Activated naive CD4-positive, alpha-beta T cell treated with anti-CD3 and anti-CD28 coated beads, Interleukin-2, amount 10 ng/mL, durations not matched to agents 7 days and 5 days (primary cell): ENCODE measurements at regions not wholly inside any gene's neighbourhood (a gene's known extent, or its start where the extent isn't known, plus 50 kb on each side); places are given as distances from the start of the nearest gene placed in this dataset.

Experiments used
- CTCF ChIA-PET: fragments of 350-600 bp; sonication (Branson Sonifier 250); formaldehyde crosslinking; loops from one replicate; lab custom pipeline; 2021; ENCODE audit warnings: antibody characterized with exemption; lab: Charles Lee
- DNase-seq: peaks from one replicate; pipeline ENCODE4 v3.0.0-alpha.2; 2020
- H3K27ac Mint-ChIP-seq: one replicate; pipeline ENCODE4 v1.8.0; 2021; ENCODE audit warnings: mild to moderate bottlenecking, moderate library complexity, mixed read lengths
- H3K27me3 Mint-ChIP-seq: one replicate; pipeline ENCODE4 v1.8.0; 2021; ENCODE audit warnings: mild to moderate bottlenecking, mixed read lengths
- H3K36me3 Mint-ChIP-seq: one replicate; pipeline ENCODE4 v1.8.0; 2021; ENCODE audit warnings: mixed read lengths
- H3K4me1 Mint-ChIP-seq: one replicate; pipeline ENCODE4 v1.8.0; 2021; ENCODE audit warnings: mixed read lengths
- H3K4me3 Mint-ChIP-seq: one replicate; pipeline ENCODE4 v1.8.0; 2021; ENCODE audit warnings: mild to moderate bottlenecking, moderate library complexity, mixed read lengths
- H3K9me3 Mint-ChIP-seq: one replicate; pipeline ENCODE4 v1.8.0; 2021; ENCODE audit warnings: mixed read lengths

DNA sequence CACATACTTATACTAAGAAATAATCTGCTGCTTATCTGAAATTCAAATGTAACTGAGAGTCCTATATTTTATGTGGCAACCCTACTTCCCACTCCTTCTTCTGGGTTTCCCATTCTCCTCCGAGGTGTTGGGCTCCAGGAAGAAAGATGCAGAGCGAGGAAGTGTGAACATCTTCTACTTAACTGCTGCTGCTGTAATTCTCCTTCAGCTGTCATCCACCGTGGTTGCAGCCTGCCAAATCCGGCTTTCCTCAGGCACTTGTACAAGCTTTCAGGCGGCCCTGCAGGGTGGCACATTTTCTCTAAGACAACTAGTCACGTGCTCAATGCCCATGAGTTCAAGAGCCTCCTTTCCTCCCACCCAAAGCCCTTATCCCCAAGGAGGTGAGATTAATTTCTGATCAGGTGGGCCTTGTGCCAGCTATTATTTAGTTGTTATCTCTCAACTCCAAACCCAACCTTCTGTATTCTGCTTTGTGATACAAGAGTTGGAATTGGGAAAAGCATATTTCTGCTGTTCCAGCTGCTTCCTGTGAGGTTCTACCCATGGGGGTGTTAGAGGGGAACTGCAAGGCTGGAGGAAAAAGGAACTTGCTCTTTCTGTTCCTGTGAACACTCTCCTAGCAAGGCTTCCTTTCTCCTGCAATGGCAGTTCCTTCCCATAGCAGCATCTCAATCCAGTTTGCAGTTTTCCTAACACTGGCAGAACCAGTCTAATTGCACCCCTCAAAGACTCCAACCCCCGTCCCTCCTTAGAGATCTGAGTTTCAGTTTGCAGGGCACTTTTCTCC is 67.6 kb upstream of the RBBP6 start:
- peaks cover 6% of the 10 kb centered on the region for H3K9me3 Mint-ChIP-seq
- no peaks in the 10 kb centered on the region for H3K36me3 Mint-ChIP-seq
- H3K27me3 Mint-ChIP-seq = peaks cover 4% of the 10 kb centered on the region
- no peaks in the 10 kb centered on the region for H3K4me1 Mint-ChIP-seq
- DNase-seq = no peak
- CTCF ChIA-PET = interaction anchor here (1.0 kb wide), 1 partner anchor 33 kb away, joined by 3 read pairs; no protein-coding TSS in a partner anchor
- H3K27ac Mint-ChIP-seq = no peak overlapping the region
- H3K4me3 Mint-ChIP-seq = no peak overlapping the region

DNA sequence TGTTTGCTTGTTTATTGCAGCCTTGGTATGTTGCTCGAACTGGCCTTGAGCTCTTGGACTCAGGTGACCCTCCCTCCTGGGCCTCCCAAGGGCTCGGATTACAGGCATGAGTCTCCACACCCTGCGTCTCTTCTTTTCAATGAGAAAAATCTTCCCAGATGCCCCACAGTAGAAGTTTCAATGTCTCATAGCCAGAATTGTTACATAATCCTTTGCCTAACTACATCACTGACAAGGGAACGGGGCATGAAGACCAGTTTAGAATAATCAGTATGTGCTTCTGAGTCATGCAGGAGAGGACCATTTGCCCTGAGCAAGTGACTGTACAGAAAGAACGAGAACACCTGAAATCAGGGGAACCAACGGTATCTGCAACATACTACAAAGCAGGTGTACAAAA is 61.9 kb upstream of the RBBP6 start:
- no peaks in the 10 kb centered on the region for H3K36me3 Mint-ChIP-seq
- no peaks in the 10 kb centered on the region for H3K4me1 Mint-ChIP-seq
- no peak overlapping the region for H3K4me3 Mint-ChIP-seq
- DNase-seq = no peak
- H3K27ac Mint-ChIP-seq = no peak overlapping the region
- peaks cover 13% of the 10 kb centered on the region for H3K27me3 Mint-ChIP-seq
- peaks cover 6% of the 10 kb centered on the region for H3K9me3 Mint-ChIP-seq
- CTCF ChIA-PET = no interaction called here

DNA sequence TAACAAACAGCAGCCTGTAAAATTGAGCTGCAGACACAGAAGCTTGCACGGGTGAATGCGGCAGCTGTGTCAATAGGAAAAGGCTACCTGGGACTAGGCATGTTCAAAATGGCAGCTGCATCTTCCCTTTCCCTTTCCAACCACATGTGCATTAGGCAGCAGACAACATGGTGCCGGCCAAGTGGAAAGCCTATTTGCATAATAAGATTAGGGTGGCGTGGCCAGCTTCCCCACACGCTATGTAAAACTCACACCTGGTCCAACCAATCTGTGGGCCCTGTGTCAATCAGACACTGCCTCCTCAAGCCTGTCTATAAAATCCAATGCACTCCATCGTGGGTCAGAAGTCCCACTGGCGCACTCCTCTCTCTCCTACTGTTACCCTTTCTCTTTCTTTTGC is 61.0 kb upstream of the RBBP6 start:
- peaks cover 13% of the 10 kb centered on the region for H3K27me3 Mint-ChIP-seq
- H3K4me1 Mint-ChIP-seq = no peaks in the 10 kb centered on the region
- CTCF ChIA-PET = no interaction called here
- H3K9me3 Mint-ChIP-seq = peaks cover 6% of the 10 kb centered on the region
- H3K36me3 Mint-ChIP-seq = no peaks in the 10 kb centered on the region
- no peak overlapping the region for H3K4me3 Mint-ChIP-seq
- DNase-seq = no peak
- H3K27ac Mint-ChIP-seq = no peak overlapping the region

DNA sequence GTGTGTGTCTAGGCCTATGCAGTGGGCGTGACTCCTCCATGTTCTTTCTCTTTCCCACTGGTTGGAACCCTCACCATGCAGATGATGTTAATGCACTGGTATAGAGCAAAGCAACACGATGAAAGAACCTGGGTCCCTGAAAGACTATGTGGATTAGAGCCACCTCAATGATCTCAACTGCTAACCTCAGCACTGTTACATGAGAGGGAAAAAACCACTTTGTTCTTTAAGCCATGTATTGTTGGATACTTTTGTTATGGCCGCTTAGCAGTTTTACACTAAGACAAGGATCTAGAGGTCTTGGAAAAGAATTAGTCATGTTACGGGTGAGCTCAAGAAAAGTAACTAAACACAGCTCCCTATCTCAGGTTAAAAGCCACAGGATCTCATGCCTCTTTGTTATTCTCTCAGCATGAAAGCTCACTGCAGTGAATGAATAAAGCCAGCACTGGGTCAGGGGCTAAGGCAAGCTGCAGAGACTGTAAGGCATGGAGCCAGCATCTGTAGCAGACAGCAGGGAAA is 56.6 kb upstream of the RBBP6 start:
- Mint-ChIP-seq H3K4me1 (no peaks in the 10 kb centered on the region), H3K4me3 (no peak overlapping the region), H3K9me3 (no peaks in the 10 kb centered on the region), H3K27me3 (peaks cover 6% of the 10 kb centered on the region), H3K27ac (no peak overlapping the region), H3K36me3 (no peaks in the 10 kb centered on the region)
- CTCF ChIA-PET = no interaction called here
- DNase-seq = no peak

DNA sequence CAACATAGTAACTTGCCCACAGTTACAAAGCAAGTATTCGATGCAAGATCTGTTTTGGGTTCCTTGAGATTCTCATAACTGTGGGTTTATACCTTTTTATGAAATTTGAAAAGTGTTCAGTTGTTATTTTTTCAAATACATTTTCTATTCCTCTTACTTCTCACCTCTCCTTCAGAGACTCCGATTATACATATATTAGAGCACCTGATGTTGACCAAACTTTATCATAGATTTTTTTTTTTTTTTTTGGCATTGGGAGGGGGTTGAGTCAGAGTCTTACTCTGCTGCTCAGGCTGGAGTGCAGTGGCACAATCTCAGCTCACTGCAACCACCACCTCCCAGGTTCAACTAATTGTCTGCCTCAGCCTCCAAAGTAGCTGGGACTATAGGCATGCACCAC is 51.3 kb upstream of the RBBP6 start:
- peaks cover 8% of the 10 kb centered on the region for H3K27me3 Mint-ChIP-seq
- CTCF ChIA-PET = no interaction called here
- no peak overlapping the region for H3K4me3 Mint-ChIP-seq
- H3K9me3 Mint-ChIP-seq = peaks cover 2% of the 10 kb centered on the region
- no peaks in the 10 kb centered on the region for H3K4me1 Mint-ChIP-seq
- DNase-seq = no peak
- no peaks in the 10 kb centered on the region for H3K36me3 Mint-ChIP-seq
- no peak overlapping the region for H3K27ac Mint-ChIP-seq
